Embryonic facial prominence (tissue), 1 donor: ENCODE measurements at regions not wholly inside any gene's neighbourhood (a gene's known extent, or its start where the extent isn't known, plus 50 kb on each side); places are given as distances from the start of the nearest gene placed in this dataset.
"Not testable (repeated sequence)": the region's sequence is repeated elsewhere in the genome, so short reads cannot be mapped to it uniquely, and the experiment has no call there.

Experiments
- DNase-seq: peaks from one replicate; pipeline ENCODE4 v3.0.0-alpha.2; 2016; ENCODE audit errors: extremely low spot score

DNA sequence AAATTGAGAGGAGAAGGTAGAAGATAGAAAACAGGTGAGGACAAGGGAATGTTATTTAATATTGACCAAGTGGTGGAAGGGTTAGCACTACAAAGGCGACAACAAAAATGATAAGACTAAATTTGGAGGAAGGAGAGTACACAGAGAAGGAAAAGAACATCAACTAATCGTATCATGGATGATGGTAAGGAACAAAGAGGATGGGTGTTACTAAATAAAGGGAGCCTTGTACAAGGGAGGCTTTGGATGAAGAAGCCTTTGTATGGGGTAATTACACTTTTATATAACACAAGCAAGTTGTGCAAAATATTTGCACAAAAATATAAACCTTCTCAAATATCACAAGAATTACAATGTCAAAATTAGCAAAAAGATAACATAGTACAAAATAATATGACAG is 125.7 kb downstream of the ZNF608 start:
- DNase-seq, result no peak

DNA sequence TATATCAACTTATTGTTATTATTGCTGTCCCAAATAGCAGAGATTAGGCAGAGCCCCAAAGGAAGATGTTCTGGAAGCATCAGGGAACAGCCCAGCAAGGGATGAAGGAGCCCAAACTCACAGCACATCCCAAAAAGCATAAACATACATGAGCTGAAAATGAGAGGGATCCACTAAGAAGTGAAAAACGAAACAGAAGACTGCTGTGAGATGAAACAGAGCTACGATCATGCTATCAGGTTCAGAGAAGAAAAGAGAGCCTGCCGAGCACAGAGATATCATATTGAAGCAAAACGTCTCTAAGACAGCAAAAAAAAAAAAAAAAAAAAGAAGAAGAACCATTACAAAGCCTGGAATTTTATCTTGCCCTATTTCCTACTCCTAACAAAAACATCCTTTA is 127.3 kb downstream of the ZNF608 start:
- no peak for DNase-seq

DNA sequence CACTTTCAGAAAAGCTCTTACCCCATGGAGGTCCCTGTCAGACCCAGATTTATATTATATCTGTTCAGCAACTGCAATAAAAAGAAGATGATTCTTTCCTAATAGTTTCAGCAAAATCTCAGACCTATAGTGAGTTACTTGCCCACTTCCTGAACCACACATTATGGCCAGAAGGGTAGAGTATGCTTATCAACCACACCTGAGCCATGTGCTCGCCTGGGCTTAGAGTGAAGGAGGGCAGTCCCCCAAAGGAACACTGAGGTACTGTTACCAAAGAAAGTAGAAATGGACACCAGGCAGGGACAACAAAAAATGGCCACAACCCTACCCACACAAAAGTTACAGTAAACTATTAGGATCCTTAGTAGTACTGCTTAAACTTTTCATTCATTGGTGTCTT is 128.7 kb downstream of the ZNF608 start:
- no peak for DNase-seq

DNA sequence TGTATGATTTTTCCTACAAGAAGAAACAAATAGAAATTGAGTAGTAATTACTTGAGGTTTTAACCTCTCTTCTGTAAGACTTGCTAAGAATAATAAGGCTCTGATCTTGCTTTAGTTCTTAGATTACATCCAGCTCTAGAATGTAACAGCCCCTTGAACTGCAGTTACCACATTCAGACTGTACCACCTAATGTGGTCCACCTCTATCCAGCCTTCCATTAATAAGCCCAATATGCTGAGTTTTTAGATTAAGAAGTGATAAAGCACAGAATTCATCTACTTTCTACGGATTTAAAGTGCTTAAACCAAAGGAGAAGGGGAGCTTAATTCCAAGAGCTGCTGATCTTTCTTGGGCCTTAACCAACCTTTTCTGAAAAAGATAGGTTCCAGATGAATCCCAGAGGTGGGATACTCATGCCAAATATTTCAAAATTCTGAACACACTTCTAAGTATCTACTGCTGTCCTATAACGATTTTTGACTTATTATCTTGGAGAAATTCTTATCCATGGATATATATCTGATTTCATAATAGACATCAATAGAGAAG is 131.5 kb downstream of the ZNF608 start:
- DNase-seq, result no peak

DNA sequence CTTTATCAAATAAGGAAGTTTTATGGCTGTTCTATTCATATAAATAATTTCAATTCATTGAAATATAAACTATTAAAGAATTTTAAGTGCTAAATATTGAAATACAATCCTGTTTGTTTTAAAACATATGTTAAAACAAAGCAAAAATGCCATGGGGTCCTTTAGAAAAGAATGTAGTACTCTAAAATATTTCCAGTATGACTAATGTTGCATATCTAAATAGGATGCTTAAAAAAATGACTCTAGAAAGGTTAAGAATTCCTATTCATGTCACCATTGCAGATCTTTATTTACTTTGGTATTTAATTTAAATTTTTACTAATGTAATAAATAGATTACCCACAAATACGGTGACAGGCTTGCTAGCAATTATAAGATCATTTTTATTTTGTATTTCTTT is 132.3 kb downstream of the ZNF608 start:
- DNase-seq, result no peak

DNA sequence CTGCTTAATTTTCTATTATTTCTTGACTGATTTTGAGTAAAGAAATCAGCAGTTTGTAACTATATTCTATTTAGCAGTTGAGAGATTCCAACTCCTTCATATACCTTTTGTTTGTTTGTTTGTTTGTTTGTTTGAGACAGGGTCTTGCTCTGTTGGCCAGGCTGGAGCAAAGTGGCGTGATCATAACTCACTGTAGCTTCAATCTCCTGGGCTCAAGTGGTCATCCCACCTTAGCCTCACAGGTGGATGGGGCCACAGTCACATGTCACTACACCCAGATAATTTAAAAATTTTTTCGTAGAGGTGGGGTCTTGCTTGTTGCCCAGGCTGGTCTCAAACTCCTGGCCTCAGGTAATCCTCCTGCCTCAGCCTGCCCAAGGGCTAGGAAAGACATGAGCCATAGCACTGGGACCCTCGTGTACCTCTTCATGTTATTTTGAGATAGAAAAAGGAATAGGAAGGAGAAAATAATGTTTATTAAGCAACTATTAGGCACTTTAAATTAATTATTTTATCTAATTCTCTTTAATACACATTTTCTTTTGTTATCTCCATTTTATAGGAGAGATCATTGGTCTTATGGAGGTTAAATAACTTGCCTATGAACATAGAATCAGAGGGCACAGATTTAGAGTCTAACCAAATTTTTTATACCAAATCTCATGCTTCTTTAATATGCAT is 133.0 kb downstream of the ZNF608 start:
- DNase-seq, result no peak

DNA sequence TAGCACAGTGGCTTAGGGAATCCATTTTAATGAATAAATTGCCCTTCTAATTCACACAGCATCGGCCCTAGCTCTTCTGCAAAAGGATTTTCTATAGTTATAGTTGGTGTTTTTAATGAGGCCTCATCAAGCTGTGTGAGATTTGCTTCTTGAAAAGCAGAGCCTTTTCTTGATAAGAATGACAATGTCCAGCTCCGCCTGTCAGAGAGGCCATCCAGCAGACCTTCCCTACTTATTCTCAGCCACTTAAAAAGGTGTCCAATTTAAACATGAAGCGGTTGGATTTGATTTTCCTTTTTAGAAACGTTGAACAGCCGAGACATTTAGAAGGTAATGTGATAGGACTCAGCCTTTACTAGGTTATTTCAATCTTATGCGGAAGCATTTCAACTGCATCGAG is 134.4 kb downstream of the ZNF608 start:
- DNase-seq, result no peak

DNA sequence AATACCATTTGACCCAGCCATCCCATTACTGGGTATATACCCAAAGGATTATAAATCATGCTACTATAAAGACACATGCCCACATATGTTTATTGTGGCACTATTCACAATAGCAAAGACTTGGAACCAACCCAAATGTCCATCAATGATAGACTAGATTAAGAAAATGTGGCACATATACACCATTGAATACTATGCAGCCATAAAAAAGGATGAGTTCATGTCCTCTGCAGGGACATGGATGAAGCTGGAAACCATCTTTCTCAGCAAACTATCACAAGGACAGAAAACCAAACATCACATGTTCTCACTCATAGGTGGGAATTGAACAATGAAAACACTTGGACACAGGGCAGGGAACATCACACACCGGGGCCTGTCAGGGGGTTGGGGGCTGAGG is 135.2 kb downstream of the ZNF608 start:
- not testable (repeated sequence) for DNase-seq

DNA sequence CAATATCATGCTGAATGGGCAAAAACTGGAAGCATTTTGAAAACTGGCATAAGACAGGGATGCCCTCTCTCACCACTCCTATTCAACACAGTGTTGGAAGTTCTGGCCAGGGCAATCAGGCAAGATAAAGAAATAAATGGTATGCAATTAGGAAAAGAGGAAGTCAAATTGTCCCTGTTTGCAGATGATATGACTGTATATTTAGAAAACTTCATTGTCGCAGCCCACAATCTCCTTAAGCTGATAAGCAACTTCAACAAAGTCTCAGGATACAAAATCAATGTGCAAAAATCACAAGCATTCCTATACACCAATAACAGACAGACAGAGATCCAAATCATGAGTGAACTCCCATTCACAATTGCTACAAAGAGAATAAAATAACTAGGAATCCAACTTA is 136.8 kb downstream of the ZNF608 start:
- DNase-seq, result not testable (repeated sequence)

DNA sequence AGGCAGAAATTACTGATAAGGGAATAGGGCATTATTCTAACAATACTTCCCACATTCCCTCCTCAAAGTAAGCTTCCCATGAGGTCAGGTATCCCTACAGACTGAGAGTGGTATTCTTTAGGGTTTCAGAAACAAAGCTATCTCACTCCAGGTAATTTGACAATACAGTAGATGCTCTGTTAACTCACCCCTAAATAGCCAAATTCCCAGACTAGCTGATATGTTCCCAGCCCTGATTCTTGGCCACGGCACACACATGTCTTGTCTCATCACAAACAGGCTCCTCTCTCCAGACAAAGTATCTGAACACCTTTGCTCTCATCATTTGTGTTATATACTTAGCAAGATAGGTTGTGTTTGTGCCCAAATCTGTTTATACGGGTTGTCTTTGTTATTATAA is 139.9 kb downstream of the ZNF608 start:
- no peak for DNase-seq

DNA sequence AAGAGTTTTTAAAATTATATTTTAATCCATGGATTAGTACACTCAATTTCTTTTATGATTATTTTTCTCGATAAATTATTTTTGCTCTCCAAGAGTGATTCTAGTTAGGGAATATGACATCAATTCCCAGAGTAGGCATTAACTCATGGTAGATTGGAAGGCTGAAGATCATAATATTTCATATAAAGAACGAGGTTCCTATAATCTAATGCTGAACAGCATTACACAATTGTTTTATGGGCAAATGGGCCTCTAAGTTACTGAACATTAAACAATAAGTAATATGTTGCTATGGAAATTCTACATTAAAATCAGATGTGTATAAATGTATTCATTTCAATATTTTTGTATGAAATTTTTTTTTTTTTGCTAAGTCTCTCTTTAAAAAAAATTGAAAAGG is 140.3 kb downstream of the ZNF608 start:
- DNase-seq, result no peak

DNA sequence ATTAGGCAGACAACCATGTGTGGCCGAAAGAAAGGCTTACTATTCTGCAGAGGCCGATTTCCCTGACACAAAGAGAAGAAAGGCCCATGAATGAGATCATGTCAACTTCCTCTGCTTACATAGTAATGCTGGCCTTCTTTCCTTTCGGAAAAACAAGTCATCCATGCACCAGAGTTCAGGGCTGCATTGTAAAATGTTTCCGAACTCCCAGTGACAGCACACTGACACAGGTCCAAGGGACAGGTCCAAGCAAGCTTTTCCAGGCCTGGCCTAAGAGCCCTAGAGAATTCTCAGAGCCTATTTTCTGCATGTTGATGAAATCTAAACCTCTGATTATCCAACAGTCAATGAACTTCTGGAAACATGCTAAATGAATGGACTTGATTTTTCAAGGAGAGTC is 140.9 kb downstream of the ZNF608 start:
- DNase-seq, result no peak

DNA sequence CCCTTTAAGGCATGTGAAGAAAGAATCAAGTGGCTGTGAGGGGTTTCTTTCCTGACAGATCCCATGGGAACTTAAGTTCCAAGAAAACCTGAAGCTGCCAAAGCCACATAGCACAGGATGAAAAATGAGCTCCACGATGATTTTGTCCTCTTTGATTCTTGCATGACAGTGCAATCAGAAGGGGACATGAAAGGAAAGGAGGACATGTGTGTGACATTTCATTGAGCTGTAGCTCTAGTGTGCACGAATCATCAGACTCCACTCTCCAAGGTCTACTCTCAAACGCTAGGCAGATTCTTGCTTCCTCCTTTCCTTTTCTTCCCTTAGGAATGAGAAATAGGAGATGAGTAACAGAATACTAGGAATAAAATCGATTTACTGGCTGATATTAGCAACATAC is 142.0 kb downstream of the ZNF608 start:
- DNase-seq, result no peak

DNA sequence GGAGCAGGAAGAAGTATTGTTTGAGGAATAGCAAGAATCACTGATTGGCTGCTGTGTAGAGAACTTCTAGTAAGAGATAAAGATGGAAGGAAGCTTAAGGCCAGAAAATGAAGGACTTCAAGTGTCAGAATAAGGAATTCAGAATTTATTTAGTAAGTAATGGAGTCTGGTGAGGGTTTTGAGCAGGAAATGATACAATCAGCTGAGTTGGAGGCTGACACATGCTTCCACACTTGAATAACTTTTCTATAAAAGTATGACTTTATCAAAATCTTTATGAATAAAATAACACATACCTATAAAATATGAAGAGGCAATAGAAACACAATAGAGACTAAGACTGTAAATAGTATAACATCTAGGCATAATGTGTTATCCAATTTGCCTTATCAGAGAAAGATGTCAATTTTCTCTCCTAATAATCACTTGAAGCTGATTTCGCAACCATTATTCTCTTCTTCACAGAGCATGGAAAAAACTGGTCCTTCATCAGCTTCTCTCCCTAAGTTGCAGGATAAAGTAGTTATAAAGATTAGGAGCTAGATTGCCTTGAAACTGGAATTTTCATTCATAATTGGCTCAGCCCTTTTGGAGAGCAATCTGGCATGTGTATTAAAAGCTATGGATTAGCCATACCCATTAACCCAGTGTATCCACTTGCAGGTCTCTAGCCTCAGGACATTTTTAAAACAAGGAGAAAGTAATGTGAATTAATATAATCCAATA is 143.4 kb downstream of the ZNF608 start:
- DNase-seq, result no peak

DNA sequence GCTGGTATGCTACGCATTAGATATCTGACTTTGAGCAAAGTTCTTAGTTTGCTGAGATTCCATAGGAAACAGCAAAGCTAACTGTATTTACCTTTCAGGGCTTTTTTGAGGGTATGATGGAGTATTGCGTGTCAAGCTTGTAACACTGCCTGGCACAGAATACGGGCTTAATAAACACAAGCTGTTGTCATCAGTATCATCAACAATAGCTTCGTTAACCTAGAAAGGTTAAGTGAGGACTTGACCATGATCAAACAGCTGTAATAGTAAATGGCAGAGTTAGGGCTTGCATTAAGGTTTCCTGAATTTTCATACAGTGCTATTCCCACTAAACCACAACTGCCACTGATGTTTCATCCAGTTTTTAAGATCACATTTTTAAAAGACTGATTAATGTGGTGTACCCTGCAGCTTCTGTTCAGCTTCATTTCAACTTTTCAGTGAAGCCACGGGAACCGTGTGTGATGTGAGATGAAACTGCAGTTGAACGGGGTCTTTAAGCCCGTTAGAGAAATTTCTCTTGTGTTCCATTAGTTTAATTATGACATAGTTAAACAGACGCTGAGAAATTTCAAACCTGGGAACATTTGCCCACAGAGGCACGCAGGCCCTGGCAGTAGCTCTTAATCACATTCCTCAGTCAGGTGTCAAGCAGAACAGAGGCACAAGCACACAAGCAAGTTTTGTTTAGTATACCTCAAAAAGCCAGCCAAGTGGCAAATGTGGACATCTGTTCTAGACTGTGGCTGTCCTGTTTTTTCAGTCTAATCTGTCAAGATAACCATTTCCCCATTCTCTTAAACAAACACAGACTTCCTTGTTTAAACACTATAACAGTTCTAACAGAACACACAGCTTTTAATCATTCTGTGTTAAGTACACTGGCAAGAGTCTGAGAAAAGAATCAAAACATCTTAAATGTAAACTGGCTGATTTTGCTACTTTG is 147.1 kb downstream of the ZNF608 start:
- DNase-seq, result no peak

DNA sequence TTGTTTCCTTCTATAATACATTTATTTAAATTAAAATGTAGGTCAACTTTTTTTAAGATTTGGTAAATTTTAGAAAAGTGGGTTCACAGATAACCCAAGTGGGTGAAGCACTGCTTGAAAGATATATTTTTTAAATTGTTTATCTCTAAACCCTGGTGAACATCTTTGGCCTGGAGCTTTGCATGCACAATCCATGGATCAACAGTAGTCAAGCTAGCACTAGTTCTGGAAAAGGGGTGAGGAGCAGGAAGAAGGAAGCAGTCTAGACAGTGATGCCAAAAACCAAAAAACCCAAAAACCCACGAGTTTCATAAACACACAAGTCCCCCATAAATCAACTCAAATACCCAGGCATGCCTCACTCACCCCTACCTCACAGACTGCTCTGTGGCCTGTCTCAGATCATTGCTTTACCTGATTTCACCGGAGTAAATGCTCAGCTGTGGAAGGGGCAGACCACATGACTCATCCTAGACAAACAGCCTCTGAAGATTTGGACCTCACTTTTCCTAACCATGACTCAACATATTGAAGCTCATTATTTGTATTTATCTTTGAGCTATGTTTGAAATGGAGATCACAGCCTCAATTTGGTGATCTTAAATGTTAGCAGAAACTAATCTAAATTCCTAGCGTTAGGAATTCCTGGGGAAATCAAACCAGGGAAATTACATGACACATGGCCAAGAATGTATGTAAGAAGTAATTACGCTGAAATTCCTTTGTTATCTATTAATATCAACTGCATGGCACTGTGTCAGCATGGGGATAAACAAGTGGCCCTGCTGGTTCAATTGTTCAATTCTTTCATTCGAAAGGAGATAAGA is 149.6 kb downstream of the ZNF608 start:
- DNase-seq, result no peak

DNA sequence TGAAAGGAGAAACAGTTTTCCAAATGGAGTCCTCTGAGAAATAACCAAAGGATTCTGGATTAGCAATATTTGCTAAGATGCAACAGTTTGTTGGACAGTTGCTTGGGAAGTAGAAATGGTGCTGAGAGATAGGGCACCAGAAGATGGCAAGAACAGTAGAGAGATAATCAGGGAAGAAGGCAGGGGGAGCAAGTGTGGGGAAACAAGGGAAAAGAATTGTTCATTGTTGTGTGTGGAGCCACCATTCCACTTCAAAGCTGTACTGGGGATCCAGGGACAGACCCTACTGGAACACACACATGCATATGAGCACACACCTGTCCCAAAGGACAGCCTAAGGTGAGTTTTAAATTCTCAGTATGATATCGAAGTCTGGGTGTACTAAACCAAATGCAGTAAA is 152.5 kb downstream of the ZNF608 start:
- no peak for DNase-seq

DNA sequence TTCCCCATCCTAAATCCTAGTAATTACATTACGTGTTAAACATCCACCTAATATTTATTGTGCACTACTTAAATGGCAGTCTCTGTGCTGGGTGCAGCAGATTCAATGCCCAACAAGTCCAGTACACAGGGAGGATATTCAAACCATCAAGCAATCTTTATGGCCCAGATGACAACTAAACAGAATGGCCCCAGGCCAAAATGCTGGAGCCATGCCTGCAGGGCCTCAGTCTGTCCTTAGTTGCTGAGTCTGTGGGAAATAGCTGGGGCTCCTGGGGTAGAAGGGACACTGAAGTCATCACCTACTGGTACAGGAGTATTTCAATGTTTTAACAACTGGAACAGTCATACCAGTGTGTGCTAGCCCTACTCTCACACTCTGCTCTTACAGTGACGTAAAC is 153.5 kb downstream of the ZNF608 start:
- DNase-seq, result no peak

DNA sequence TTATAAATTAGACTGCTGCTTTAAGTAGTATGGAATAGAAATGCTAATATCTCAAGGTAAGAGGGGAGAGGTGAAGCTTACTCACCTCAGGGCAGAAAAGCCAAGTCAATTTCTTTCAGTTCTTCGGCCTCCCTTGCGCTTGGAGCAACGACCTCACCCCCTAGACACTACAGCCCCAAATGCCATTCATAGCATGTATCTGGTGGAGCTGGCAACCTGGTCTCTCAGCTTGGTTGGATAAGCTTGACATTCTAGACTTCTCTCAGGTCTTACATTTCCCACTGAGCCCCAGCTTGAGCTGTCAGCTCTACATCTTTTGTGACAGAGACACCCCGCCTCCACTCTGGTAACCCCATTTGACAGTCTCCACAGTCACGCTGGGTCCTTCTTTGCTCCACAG is 154.9 kb downstream of the ZNF608 start:
- DNase-seq, result no peak

DNA sequence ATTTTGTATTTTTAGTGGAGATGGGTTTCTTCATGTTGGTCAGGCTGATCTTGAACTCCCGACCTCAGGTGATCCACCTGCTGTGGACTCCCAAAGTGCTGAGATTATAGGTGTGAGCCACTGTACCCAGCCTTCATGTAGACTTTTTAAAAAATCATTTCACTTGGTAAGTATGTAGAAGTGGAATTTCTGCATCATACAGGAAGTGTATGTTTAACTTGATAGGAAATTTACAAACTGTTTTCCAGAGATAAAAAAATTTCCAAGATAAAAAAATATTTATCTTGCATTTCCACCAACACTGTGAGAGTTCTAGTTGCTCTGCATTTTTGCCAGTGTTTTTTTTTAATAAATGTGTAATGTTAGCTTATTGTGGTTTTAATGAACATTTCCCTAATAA is 155.8 kb downstream of the ZNF608 start:
- no peak for DNase-seq

DNA sequence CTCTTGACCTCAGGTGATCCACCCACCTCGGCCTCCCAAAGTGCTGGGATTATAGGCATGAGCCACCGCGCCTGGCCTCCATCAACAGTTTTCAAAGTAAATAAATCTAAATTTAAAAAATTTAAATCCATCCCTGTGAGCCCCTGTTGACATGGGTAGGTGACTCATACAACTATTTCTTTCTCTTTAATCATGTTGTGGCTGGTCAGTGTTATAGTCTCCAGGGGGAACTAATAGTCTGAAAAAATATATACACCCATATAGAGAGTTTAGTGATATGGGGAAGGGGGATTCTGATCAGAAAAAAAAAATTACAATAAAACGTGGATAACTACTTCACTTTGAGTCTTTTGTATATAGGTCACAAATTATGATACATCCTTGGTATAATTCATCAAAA is 159.2 kb downstream of the ZNF608 start:
- no peak for DNase-seq
